Retinal pigment epithelial cell (primary cell): ENCODE measurements at regions not wholly inside any gene's neighbourhood (a gene's known extent, or its start where the extent isn't known, plus 50 kb on each side); places are given as distances from the start of the nearest gene placed in this dataset.

Experiments used
- DNase-seq: peaks from one replicate; pipeline ENCODE4 v3.0.0-alpha.2; 2010; ENCODE audit warnings: low read depth
- H3K4me3 ChIP-seq: 2 replicates; pipeline ENCODE4 v1.5.1; 2011; ENCODE audit warnings: mild to moderate bottlenecking, low read length, control low read depth, moderate library complexity
- TF ChIP-seq, protein P1 (sequence below): conservative IDR thresholded peaks from 2 replicates; pipeline ENCODE4 v1.5.1; 2011; ENCODE audit warnings: low read depth, low read length, control low read depth, inconsistent platforms

DNA sequence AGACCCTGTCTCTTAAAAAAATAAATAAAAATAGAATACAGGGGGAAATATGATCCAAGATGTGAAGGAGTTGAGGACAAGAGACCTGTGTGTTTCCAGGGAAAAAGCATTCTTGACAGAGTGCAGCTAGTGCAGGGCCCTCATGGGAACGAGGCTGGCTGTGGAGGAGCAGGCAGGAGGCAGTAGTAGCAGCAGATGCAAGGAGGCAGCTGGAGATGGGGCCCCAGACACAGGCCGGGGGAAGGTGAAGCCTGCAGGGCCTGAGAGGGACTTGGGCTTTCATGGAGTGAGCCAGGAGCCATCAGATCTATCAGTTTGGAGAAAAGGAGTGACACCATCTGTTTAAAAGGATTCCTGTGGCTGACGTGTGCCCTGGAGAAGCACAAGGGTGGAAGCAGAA lies 71.4 kb upstream of the ZNF438 start:
- TF ChIP-seq, protein P1, sequence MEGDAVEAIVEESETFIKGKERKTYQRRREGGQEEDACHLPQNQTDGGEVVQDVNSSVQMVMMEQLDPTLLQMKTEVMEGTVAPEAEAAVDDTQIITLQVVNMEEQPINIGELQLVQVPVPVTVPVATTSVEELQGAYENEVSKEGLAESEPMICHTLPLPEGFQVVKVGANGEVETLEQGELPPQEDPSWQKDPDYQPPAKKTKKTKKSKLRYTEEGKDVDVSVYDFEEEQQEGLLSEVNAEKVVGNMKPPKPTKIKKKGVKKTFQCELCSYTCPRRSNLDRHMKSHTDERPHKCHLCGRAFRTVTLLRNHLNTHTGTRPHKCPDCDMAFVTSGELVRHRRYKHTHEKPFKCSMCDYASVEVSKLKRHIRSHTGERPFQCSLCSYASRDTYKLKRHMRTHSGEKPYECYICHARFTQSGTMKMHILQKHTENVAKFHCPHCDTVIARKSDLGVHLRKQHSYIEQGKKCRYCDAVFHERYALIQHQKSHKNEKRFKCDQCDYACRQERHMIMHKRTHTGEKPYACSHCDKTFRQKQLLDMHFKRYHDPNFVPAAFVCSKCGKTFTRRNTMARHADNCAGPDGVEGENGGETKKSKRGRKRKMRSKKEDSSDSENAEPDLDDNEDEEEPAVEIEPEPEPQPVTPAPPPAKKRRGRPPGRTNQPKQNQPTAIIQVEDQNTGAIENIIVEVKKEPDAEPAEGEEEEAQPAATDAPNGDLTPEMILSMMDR = no peak
- H3K4me3 ChIP-seq = no peak overlapping the region
- no peak for DNase-seq

DNA sequence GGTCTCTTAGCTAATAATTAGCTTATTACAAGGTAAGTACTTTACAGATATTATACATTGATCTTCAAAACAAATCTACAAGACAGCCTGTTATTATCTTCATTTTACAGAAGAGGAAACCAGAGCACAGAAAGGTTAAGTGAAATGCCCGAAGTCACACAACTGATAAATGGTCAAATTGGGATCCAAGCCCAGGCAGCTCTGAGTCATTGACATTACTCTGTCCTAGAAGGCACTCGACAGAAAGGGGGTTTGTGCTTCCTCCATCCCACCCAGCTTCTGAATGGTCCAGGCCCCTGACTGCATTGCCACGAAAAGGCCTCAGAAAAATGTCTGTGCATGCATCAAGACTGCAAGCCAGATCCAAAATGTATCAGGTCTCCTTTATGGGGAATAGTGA lies 81.3 kb upstream of the ZNF438 start:
- TF ChIP-seq, protein P1 = no peak
- no peak overlapping the region for H3K4me3 ChIP-seq
- no peak for DNase-seq

DNA sequence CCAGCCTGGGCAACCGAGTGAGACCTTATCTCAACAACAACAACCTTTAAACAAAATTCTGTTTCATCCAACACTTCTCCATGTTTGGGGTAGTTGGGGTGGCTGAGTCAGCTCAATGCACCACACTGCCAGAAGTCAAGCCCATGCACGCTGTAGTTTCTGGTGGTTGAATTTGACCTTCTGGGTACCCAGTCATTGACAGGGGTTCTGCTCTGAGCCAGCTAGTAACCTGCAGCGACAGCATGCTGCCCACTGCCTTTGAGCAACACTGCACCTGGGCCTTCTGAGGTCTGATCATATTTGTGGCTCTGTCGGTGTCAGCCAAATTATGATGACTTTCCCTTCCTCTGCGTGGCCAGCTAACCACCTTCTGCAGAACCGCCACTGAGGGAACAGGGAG lies 84.6 kb upstream of the ZNF438 start:
- no peak overlapping the region for H3K4me3 ChIP-seq
- DNase-seq = no peak
- TF ChIP-seq, protein P1 = no peak

DNA sequence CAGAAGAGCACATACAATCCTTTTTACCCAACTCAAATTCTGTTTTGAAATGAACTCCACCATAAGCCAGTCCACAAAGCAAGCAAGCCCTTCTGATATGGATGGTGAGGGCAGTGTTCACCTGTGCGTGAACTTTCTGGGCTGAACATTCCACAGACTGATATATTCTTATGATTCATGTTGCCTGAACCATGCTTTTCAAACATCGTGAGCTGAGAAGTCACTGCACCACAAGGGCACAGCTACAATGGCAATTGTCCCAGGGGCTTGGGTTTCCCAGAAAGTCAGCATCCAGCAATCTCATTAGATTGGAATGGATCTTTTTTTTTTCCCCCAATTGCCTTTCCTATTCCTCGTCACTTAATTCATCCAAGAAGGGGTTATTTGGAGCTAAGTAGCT lies 86.9 kb upstream of the ZNF438 start:
- TF ChIP-seq, protein P1 = no peak
- H3K4me3 ChIP-seq = no peak overlapping the region
- peak; percentile 39 for DNase-seq

DNA sequence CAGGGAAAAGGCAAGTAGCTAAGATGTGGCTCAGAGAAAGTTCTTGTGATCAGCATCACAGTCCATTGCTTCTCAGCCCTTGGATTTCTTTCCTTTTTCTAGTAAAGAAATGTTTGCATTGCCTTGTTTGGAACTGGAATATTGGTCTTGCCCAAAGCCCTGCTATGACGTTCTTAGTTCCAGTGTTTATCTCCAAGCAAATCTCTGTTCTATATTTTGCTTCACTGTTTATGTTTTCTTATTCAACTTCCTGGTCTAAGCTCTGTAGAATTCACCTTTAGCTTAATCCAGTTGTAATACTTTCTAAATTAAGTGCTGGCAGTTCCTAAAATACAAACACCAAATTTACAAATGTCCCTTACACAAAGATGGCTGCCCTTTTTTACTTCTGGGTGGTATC lies 88.7 kb upstream of the ZNF438 start:
- H3K4me3 ChIP-seq = no peak overlapping the region
- TF ChIP-seq, protein P1 = no peak
- DNase-seq = no peak

DNA sequence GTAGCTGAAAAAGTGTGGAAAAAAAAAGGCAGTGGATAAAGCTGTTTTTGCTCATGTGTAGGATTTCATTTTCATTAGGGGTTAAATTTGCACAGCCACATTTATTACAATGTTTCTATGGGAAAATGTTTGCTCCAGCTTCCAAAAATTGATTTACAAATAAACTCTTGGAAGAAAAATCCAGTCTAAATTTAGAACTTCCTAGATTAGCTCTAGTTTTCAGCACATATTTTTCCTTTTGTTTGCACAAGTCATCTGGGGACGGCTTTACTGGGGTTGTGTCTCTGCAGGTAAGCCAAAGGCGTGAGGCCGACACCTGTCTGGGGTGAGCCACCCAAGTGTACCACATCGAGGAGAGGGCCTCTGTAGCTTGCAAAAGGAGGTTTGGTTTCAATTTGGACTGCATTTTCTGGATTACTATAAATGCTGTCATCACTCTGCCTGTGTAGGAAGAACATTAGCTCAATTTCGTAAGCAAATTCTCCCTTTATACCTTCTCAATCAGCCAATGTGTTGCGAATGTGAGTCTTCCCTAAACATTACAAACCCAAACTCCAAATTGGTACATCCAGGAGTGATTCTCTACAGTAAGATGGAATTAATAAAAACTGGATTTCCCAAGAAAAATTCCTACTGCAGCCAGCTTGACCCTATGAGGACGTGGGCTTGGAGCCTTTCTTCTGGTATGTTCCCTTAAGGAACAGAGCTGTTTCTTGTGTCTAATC lies 89.5 kb upstream of the ZNF438 start:
- TF ChIP-seq, protein P1 = no peak
- H3K4me3 ChIP-seq = no peak overlapping the region
- no peak for DNase-seq

DNA sequence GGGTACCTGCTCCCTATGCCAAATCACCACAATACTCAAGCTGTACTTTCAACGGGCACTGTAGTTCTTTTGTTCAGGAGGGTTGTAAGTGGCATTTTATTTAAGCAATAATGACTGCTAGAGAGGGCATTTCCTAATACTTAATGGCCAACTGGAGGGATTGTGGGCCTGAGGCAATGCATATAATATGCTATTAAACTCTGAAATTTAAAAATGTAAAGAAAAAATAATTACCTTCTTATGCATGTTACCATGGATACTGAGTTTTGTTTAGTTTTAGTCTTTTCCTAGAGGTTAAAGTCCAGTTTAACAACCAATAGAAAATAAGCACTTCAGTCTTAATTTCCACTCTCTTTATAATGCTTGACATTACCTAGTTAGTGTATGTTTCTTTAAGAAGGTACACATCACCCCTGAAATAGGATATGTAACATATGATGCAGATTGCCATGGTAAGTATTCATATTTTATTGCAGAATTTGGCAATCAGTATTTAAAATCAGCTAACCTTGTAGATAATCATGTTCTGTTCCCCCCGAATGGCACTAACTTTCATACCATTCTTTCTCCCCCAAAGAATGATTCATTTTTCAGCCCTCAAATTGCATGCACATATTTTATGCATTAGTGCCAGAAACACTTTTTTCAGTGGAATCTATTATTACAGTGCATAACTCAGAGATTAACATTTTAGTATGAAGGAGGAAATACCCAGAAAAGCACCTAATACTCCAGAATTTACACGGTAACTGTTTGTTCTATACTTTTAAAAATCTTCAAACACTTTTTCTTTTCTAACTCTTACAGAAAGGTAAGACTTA lies 90.3 kb upstream of the ZNF438 start:
- TF ChIP-seq, protein P1 = no peak
- no peak overlapping the region for H3K4me3 ChIP-seq
- DNase-seq = no peak
